ENCODE measurements at regions not wholly inside any gene's neighbourhood (a gene's known extent, or its start where the extent isn't known, plus 50 kb on each side); places are given as distances from the start of the nearest gene placed in this dataset.

DNA sequence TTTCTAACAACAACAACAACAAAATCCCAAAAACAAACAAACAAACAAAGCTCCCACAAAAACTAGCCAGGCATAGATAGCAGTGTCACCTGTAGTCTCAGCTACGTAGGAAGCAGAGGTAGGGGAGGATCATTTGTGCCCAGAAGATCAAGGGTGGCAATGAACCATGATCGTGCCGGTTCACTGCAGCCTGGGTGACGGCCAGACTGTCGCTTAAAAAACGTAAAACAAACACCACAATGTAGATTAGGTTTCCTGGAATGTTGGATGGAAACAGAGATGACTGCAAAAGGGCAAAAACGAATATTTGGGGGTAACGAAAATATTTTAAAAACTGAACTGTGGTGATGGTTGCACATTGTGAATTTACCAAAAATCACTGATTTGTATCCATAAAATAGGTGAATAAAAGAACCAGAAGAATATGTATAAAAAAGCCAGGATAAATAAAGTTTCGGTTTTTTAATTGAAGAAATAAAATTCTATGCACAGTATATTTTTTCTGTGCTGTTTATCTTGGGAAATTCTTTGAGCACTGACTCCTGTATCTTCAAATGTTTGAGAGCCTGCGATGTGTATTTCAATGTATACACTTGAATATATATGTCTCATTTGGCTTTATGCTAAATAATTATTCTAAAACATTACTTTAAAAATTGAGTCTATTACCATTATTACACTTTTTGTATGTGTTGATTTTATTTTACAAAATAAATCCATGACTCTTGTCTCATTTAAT is 1477.0 kb downstream of the PCDH7 start:
- TF ChIP-seq, protein P1, sequence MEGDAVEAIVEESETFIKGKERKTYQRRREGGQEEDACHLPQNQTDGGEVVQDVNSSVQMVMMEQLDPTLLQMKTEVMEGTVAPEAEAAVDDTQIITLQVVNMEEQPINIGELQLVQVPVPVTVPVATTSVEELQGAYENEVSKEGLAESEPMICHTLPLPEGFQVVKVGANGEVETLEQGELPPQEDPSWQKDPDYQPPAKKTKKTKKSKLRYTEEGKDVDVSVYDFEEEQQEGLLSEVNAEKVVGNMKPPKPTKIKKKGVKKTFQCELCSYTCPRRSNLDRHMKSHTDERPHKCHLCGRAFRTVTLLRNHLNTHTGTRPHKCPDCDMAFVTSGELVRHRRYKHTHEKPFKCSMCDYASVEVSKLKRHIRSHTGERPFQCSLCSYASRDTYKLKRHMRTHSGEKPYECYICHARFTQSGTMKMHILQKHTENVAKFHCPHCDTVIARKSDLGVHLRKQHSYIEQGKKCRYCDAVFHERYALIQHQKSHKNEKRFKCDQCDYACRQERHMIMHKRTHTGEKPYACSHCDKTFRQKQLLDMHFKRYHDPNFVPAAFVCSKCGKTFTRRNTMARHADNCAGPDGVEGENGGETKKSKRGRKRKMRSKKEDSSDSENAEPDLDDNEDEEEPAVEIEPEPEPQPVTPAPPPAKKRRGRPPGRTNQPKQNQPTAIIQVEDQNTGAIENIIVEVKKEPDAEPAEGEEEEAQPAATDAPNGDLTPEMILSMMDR (conservative IDR thresholded peaks at IDR 0.05), result no peak
- Mint-ChIP-seq H3K4me3 (no peak overlapping the region), H3K36me3 (no peaks in the 10 kb centered on the region), H3K9me3 (no peaks in the 10 kb centered on the region), H3K27ac (no peak overlapping the region), H3K27me3 (no peaks in the 10 kb centered on the region), H3K4me1 (ENCODE audit: unreplicated experiment) (no peaks in the 10 kb centered on the region)
- no peak for DNase-seq (ENCODE audit: extremely low spot score, unreplicated experiment)

DNA sequence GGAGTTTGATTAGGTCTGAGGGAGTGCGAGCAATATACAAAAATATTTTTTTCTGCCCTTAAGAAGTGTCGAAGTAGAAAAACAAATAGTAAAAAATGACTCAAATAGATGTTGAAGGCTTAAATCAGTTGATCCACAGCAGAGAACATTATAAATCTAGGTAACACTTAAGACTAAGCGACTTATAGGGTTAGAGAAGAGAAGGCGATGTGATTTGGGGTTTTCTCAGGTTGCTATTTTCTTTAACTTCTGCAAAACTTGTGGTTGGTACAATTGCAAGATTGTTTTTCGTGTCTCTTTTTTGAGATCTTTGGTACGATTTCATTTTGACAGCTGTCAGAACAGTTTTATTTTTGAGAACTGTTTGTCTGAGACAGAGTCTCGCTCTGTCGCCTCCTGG is 1479.5 kb downstream of the PCDH7 start:
- H3K9me3 Mint-ChIP-seq, result no peaks in the 10 kb centered on the region
- H3K27me3 Mint-ChIP-seq, result no peaks in the 10 kb centered on the region
- no peak overlapping the region for H3K27ac Mint-ChIP-seq
- TF ChIP-seq, protein P1 (conservative IDR thresholded peaks at IDR 0.05), result no peak
- H3K36me3 Mint-ChIP-seq, result no peaks in the 10 kb centered on the region
- no peaks in the 10 kb centered on the region for H3K4me1 Mint-ChIP-seq (ENCODE audit: unreplicated experiment)
- H3K4me3 Mint-ChIP-seq, result no peak overlapping the region
- no peak for DNase-seq (ENCODE audit: extremely low spot score, unreplicated experiment)

DNA sequence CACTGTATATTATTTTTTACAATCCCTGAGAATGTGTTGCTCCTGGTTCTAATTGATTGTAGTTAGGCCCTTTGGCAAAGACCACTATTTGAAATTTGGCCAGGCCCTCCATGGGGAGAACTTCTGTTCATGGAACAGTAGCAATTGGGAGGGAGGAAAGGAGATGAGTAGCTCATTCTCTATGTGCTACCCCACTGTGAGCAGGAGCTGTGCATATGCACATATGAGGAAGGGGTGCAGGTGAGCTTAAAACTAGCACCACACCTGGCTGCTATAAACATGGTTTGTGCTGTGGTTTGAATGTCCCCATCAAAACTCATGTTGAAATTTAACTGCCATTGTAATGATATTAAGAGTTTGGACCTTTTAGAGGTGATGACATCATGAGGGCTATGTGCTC is 1483.2 kb downstream of the PCDH7 start:
- peaks cover 12% of the 10 kb centered on the region for H3K9me3 Mint-ChIP-seq
- H3K4me3 Mint-ChIP-seq, result no peak overlapping the region
- no peak overlapping the region for H3K27ac Mint-ChIP-seq
- H3K36me3 Mint-ChIP-seq, result no peaks in the 10 kb centered on the region
- H3K27me3 Mint-ChIP-seq, result no peaks in the 10 kb centered on the region
- no peaks in the 10 kb centered on the region for H3K4me1 Mint-ChIP-seq (ENCODE audit: unreplicated experiment)
- no peak for DNase-seq (ENCODE audit: extremely low spot score, unreplicated experiment)
- TF ChIP-seq, protein P1 (conservative IDR thresholded peaks at IDR 0.05), result no peak

DNA sequence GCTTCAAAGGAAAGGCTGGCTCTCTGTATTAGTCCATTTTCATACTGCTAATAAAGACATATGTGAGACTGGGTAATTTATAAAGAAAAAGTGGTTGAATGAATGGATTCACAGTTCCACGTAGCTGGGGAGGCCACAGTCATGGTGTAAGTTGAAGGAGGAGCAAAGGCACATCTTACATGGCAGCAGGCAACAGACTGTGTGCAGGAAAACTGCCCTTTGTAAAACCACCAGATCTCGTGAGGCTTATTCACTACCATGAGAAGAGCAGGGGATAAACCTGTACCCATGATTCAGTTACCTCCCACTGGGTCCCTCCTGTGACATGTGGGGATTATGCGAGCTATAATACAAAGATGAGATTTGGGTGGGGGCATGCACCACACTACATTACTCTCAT is 1486.6 kb downstream of the PCDH7 start:
- Mint-ChIP-seq H3K27me3 (no peaks in the 10 kb centered on the region), H3K27ac (no peak overlapping the region), H3K9me3 (peaks cover 12% of the 10 kb centered on the region), H3K4me1 (ENCODE audit: unreplicated experiment) (no peaks in the 10 kb centered on the region), H3K4me3 (no peak overlapping the region), H3K36me3 (no peaks in the 10 kb centered on the region)
- DNase-seq (ENCODE audit: extremely low spot score, unreplicated experiment), result no peak
- TF ChIP-seq, protein P1 (conservative IDR thresholded peaks at IDR 0.05), result no peak

DNA sequence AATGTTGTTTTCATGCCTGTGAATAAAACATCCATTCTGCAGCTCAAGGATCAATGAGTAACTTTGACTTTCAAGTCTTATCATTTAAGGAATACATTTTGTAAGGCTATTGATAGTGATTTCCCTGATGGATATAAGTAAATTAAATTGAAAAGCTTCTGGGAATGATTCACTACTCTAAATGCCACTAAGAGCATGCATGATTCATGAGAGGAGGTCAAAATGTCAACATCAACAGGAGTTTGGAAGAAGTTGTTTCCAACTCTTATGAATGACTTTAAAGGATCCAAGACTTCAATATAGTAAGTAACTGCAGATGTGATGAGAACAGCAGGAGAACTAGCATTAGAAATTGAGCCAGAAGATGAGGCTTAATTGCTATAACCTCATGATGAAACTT is 1487.3 kb downstream of the PCDH7 start:
- Mint-ChIP-seq H3K4me1 (ENCODE audit: unreplicated experiment) (no peaks in the 10 kb centered on the region), H3K9me3 (peaks cover 12% of the 10 kb centered on the region), H3K36me3 (no peaks in the 10 kb centered on the region), H3K27ac (no peak overlapping the region), H3K4me3 (no peak overlapping the region), H3K27me3 (no peaks in the 10 kb centered on the region)
- no peak for DNase-seq (ENCODE audit: extremely low spot score, unreplicated experiment)
- TF ChIP-seq, protein P1 (conservative IDR thresholded peaks at IDR 0.05), result no peak

All from type B pancreatic cell (in vitro differentiated cells).